ENCODE measurements at regions not wholly inside any gene's neighbourhood (a gene's known extent, or its start where the extent isn't known, plus 50 kb on each side); places are given as distances from the start of the nearest gene placed in this dataset.
"Not testable (repeated sequence)": the region's sequence is repeated elsewhere in the genome, so short reads cannot be mapped to it uniquely, and the experiment has no call there.

DNA sequence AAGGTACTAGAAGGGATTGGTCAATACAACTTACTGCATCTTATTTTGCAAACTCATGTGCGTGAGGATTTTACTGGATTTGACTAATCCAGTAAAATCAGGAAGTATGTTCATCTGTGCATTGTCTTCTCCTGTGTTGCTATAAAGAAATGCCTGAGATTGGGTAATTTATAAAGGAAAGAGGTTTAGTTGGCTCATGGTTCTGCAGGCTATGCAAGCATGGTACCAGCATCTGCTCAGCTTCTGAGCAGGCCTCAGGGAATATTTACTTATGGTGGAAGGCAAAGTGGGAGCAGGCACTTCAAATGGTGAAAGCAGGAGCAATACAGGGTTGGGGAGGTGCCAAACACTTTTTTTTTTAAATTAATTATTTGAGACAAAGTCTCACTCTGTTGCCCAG, 2199.5 kb upstream of the WWC1 start:
- H3K9me3 Mint-ChIP-seq = peaks cover 6% of the 10 kb centered on the region
- no peak overlapping the region for H3K4me3 Mint-ChIP-seq
- no peaks in the 10 kb centered on the region for H3K27me3 Mint-ChIP-seq
- H3K36me3 Mint-ChIP-seq = no peaks in the 10 kb centered on the region
- no peak overlapping the region for H3K27ac Mint-ChIP-seq
- no peak for DNase-seq
- H3K4me1 Mint-ChIP-seq = no peaks in the 10 kb centered on the region

DNA sequence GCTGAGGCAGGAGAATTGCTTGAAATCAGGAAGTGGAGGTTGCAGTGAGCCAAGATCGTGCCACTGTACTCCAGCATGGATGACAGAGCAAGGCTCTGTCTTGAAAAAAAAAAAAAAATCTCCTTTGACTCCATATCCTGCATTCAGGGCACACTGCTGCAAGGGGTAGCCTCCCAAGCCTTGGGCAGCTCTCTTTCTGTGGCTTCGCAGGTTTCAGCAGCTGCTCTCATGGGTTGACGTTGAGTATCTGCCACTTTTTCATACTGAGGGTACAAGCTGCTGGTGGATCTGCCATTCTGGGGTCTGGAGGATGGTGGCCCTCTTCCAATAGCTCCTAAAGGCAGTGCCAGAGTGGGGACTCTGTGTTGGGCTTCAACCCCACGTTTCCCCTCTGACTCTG, 2198.1 kb upstream of the WWC1 start:
- Mint-ChIP-seq H3K9me3 (peaks cover 6% of the 10 kb centered on the region), H3K27me3 (no peaks in the 10 kb centered on the region), H3K4me1 (no peaks in the 10 kb centered on the region), H3K36me3 (no peaks in the 10 kb centered on the region), H3K4me3 (no peak overlapping the region), H3K27ac (no peak overlapping the region)
- no peak for DNase-seq

- Mint-ChIP-seq H3K27ac (no peak overlapping the region), H3K9me3 (peaks cover 9% of the 10 kb centered on the region), H3K36me3 (no peaks in the 10 kb centered on the region)
These were observed 2188.5 kb upstream of the WWC1 start for GRCh38 chr5:166102947-166103346.

GRCh38 chr5:166111021-166111420, 2180.4 kb upstream of the WWC1 start:
- Mint-ChIP-seq H3K27me3 (no peaks in the 10 kb centered on the region), H3K27ac (no peak overlapping the region), H3K4me3 (no peak overlapping the region), H3K4me1 (no peaks in the 10 kb centered on the region), H3K36me3 (no peaks in the 10 kb centered on the region), H3K9me3 (peaks cover 2% of the 10 kb centered on the region)
- DNase-seq = no peak

More at GRCh38 chr5:166102947-166103346, 2188.5 kb upstream of the WWC1 start:
- Mint-ChIP-seq H3K4me1 (no peaks in the 10 kb centered on the region), H3K27me3 (no peaks in the 10 kb centered on the region), H3K4me3 (no peak overlapping the region)
- DNase-seq = no peak

DNA sequence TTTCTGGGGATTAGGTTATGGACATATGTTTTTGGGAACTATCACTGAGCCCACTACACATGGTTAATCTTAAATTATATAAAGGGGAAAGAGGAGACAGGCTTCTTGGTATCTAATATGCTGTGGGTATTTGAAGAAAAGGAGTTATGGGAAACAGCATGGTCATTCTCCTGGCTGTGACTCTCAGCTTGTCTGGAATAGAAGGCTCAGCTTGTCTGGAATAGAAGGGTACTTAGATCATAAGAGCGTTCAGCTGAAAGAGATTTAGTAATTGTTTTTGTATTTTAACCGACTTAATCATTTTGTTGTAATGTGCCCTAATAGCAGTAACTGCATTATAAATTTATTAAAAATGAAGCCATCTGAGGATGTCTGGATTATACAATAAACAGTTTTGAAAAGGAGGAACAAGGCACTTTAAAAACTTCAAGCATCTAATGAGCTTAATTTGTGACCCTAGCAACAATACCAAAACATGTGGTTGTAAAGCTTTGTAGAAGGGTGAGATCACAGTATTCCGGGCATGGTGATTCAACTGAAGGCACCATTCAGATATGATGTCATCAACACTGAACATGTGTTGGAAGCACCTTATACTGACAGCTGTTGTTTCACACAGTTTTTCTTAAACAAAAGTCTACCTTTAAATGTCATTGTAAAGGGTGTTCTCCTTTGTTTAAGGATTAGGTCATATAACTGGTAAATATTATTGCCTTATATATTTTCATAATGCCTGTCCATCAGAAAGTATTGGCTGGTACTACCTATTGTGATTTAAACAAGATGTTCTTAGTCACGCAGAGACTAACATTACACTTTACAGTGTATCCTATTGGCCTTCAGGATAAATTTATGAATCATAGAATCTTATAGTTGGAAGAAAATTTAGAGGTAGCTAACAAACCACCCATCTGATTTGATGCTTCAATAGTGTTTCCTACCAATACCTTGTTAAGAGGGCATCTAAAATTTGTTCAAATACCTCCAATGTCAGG, 2174.1 kb upstream of the WWC1 start:
- Mint-ChIP-seq H3K27me3 (no peaks in the 10 kb centered on the region), H3K4me3 (no peak overlapping the region), H3K4me1 (no peaks in the 10 kb centered on the region), H3K9me3 (peaks cover 6% of the 10 kb centered on the region), H3K27ac (no peak overlapping the region), H3K36me3 (no peaks in the 10 kb centered on the region)
- DNase-seq = no peak

GRCh38 chr5:166119506-166119905, 2171.9 kb upstream of the WWC1 start:
- Mint-ChIP-seq H3K36me3 (no peaks in the 10 kb centered on the region), H3K4me1 (no peaks in the 10 kb centered on the region), H3K27ac (no peak overlapping the region), H3K9me3 (peaks cover 4% of the 10 kb centered on the region), H3K4me3 (no peak overlapping the region), H3K27me3 (no peaks in the 10 kb centered on the region)
- no peak for DNase-seq

- H3K4me1 Mint-ChIP-seq = no peaks in the 10 kb centered on the region
These were observed 2167.7 kb upstream of the WWC1 start for GRCh38 chr5:166123717-166124116.

DNA sequence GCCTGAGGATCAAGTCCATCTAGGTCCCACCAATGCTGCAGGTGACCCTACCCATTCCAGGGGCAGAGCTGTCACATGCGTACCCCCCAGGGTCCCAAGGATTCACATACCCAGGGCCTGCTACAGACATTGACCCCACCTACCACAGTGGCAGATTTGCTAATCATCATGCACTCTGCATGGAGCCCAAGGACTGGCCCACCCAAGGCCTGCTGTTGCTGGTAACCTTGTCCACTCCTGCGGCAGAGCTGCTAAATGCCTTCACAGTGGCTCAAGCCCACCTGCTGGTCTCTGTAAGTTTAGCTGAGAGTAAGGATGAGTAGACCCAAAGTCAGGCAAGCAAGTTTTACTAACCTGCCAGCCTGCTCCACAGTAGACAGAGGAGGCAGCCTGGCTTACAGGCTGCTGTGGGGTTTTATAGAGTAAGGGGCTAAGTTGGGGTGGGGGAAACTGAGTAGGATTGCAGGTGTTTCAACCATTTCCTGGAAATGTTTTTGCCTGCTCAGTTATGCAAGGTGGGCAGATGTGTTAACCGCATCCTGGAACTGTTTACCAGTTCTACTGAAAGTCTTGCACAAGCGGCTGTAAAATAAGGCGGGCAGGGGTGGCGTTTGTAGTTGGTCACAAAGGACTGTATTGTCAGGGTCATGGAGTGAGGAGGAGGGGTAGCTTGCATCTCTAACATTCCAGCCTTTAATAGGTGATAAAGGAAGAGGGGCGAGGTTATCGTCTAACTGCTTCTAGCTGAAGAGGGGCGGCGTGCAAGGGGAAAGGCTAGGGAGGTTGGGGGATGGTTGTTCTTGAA, 2163.5 kb upstream of the WWC1 start:
- Mint-ChIP-seq H3K4me3 (no peak overlapping the region), H3K9me3 (peaks cover 3% of the 10 kb centered on the region), H3K27ac (no peak overlapping the region), H3K36me3 (no peaks in the 10 kb centered on the region), H3K27me3 (no peaks in the 10 kb centered on the region), H3K4me1 (no peaks in the 10 kb centered on the region)
- DNase-seq = no peak

More at GRCh38 chr5:166123717-166124116, 2167.7 kb upstream of the WWC1 start:
- H3K27ac Mint-ChIP-seq = no peak overlapping the region
- no peaks in the 10 kb centered on the region for H3K36me3 Mint-ChIP-seq
- peaks cover 4% of the 10 kb centered on the region for H3K9me3 Mint-ChIP-seq
- no peak for DNase-seq
- H3K27me3 Mint-ChIP-seq = no peaks in the 10 kb centered on the region
- no peak overlapping the region for H3K4me3 Mint-ChIP-seq

GRCh38 chr5:166145107-166145506, 2146.3 kb upstream of the WWC1 start:
- not testable (repeated sequence) for H3K4me3 Mint-ChIP-seq, H3K4me1 Mint-ChIP-seq, H3K9me3 Mint-ChIP-seq, H3K36me3 Mint-ChIP-seq, DNase-seq, H3K27ac Mint-ChIP-seq, H3K27me3 Mint-ChIP-seq

- Mint-ChIP-seq H3K27me3 (no peaks in the 10 kb centered on the region), H3K4me3 (no peak overlapping the region), H3K9me3 (peaks cover 3% of the 10 kb centered on the region), H3K36me3 (no peaks in the 10 kb centered on the region), H3K4me1 (no peaks in the 10 kb centered on the region), H3K27ac (no peak overlapping the region)
- DNase-seq = no peak
These were observed 2127.3 kb upstream of the WWC1 start for GRCh38 chr5:166163996-166164610.

- H3K27me3 Mint-ChIP-seq = no peaks in the 10 kb centered on the region
- no peak for DNase-seq
- no peak overlapping the region for H3K4me3 Mint-ChIP-seq
These were observed 2125.8 kb upstream of the WWC1 start for GRCh38 chr5:166165596-166165995.

DNA sequence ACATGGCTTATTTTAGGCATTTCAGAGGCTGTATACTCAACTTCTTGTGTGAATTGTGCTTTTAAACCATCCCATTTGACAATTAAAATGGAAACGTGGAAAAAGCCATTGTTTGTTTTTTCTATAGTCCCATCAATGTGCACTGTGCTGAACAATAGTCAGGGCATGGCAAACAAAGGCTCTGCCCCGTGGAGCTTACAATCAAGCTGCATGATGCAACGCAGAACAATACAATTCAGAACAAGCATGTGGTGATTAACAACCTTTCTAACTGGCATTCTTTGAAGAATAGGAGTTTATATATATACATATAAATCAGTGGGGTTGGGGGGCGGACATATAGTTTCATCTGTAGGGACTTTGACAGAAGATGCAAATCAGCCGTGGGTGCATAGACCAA, 2125.4 kb upstream of the WWC1 start:
- no peaks in the 10 kb centered on the region for H3K4me1 Mint-ChIP-seq
- no peak for DNase-seq
- H3K36me3 Mint-ChIP-seq = no peaks in the 10 kb centered on the region
- H3K27ac Mint-ChIP-seq = no peak overlapping the region
- H3K9me3 Mint-ChIP-seq = peaks cover 2% of the 10 kb centered on the region
- no peaks in the 10 kb centered on the region for H3K27me3 Mint-ChIP-seq
- H3K4me3 Mint-ChIP-seq = no peak overlapping the region

More at GRCh38 chr5:166165596-166165995, 2125.8 kb upstream of the WWC1 start:
- H3K27ac Mint-ChIP-seq = no peak overlapping the region
- peaks cover 2% of the 10 kb centered on the region for H3K9me3 Mint-ChIP-seq
- H3K36me3 Mint-ChIP-seq = no peaks in the 10 kb centered on the region
- no peaks in the 10 kb centered on the region for H3K4me1 Mint-ChIP-seq

DNA sequence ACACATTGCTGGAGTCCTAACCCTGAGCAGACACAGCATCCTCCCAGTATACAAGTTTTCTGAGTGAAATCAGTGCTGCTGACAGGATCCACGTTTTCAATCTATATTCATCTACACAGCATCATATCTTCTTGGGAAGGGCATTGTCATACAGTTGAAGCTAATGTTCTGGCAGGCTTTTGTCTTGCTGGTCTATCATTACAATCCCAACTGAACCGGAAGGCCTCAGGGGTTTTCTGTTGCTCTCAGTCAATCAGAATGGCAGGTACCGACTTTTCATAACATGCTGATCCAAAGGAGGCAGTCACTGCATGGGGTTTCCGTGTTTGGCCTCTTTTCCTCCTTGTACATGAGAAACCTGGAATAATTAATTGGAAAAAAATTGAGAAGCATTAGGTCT, 2118.8 kb upstream of the WWC1 start:
- Mint-ChIP-seq H3K27me3 (no peaks in the 10 kb centered on the region), H3K4me3 (no peak overlapping the region), H3K9me3 (peaks cover 5% of the 10 kb centered on the region), H3K4me1 (no peaks in the 10 kb centered on the region), H3K36me3 (no peaks in the 10 kb centered on the region), H3K27ac (no peak overlapping the region)
- no peak for DNase-seq

DNA sequence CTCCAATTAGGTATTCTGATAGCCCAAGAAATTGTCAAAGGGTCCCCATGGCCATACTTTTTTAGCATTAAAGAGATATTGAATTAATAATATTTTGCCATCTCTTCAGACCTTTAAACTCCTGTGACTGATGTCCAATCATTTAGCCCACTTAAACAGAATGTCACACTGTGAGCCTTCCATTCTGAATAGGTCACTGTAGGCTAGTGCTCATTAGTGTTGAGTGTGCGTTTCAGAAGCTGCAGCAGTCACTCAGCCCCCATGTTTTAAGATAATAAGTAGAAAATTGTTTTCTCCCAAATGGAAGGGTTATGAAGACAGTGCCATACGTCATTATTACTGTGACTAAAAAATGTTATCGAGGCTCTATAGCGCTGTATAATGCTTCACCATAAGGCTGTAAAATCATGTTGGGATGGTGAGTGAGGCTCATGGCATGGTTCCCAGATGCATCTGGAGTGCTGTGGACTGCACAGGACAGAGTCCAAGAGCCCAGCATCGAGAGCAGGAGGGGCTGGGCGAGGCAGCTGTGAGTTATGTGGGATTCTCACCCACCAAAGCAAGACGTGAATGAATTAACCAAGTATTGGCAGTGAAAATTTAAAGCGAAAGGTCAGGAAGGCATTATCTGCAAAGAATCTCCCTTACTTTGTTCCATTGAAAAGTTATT, 2112.9 kb upstream of the WWC1 start:
- Mint-ChIP-seq H3K36me3 (no peaks in the 10 kb centered on the region), H3K27me3 (no peaks in the 10 kb centered on the region), H3K9me3 (peaks cover 6% of the 10 kb centered on the region), H3K4me1 (no peaks in the 10 kb centered on the region), H3K27ac (no peak overlapping the region), H3K4me3 (no peak overlapping the region)
- DNase-seq = no peak

DNA sequence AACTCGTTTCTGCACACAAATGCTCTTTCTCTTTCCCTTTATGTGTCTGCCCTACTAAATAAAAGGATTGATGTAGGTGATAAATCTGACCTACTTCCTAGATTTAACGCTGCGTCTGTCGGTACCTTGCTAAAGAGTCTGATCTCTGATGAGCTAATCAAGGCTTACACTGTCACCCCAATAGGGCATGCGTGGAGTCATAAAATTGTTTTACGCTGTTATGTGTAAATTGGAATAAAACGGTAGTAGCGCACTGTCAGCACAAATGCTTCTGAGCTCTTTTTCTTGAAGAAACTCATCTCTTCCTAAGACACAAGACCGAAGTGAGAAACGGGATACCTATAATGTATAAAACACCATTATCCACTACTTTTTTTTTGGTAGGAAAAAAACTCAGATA, 2106.3 kb upstream of the WWC1 start:
- H3K27me3 Mint-ChIP-seq = no peaks in the 10 kb centered on the region
- no peaks in the 10 kb centered on the region for H3K4me1 Mint-ChIP-seq
- no peaks in the 10 kb centered on the region for H3K36me3 Mint-ChIP-seq
- H3K4me3 Mint-ChIP-seq = no peak overlapping the region
- no peak for DNase-seq
- no peak overlapping the region for H3K27ac Mint-ChIP-seq
- H3K9me3 Mint-ChIP-seq = peaks cover 4% of the 10 kb centered on the region

Data from activated naive CD8-positive, alpha-beta T cell treated with anti-CD3 and anti-CD28 coated beads for 36 hours (primary cell).